ENCODE measurements at regions not wholly inside any gene's neighbourhood (a gene's known extent, or its start where the extent isn't known, plus 50 kb on each side); places are given as distances from the start of the nearest gene placed in this dataset.

DNA sequence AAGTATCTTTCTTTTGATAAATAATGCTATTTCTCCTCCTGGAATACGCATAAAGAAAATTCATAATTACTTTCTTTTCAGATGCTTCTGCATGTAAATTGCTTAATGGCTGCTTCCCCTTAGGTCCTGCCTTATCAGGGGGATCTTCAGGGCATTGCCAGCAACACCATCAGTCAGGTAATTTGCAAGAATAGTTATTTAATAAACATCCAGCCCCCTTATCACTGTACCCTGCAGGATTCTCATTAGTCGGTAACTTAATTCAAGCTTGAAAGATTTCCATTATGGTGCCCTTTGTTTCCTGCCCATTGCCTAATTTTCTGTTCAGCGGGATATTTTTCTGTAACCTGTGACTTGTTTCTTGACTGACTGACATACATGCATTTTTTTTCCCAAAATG is 414.5 kb downstream of the MFSD1 start:
- TF ChIP-seq, protein P1, sequence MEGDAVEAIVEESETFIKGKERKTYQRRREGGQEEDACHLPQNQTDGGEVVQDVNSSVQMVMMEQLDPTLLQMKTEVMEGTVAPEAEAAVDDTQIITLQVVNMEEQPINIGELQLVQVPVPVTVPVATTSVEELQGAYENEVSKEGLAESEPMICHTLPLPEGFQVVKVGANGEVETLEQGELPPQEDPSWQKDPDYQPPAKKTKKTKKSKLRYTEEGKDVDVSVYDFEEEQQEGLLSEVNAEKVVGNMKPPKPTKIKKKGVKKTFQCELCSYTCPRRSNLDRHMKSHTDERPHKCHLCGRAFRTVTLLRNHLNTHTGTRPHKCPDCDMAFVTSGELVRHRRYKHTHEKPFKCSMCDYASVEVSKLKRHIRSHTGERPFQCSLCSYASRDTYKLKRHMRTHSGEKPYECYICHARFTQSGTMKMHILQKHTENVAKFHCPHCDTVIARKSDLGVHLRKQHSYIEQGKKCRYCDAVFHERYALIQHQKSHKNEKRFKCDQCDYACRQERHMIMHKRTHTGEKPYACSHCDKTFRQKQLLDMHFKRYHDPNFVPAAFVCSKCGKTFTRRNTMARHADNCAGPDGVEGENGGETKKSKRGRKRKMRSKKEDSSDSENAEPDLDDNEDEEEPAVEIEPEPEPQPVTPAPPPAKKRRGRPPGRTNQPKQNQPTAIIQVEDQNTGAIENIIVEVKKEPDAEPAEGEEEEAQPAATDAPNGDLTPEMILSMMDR (IDR thresholded peaks at IDR 0.05), result no peak
- TF ChIP-seq POLR2A (IDR thresholded peaks at IDR 0.05), result no peak

Measured in adrenal gland (tissue), 5 donors.